Omental fat pad (tissue), 3 donors: ENCODE measurements at regions not wholly inside any gene's neighbourhood (a gene's known extent, or its start where the extent isn't known, plus 50 kb on each side); places are given as distances from the start of the nearest gene placed in this dataset.
"Not testable (repeated sequence)": the region's sequence is repeated elsewhere in the genome, so short reads cannot be mapped to it uniquely, and the experiment has no call there.

Experiments
- ATAC-seq: fragments of 150-250 bp; one replicate; pipeline ENCODE4 v1.9.1; 2016; ENCODE audit warnings: mild to moderate bottlenecking, moderate library complexity; ENCODE audit not compliant: low FRiP score
- DNase-seq: peaks from one replicate; pipeline ENCODE4 v3.0.0-alpha.2; 2019; ENCODE audit warnings: low spot score
- TF ChIP-seq, protein P1 (sequence below), 3 donors: fragments of 450-650 bp; IDR thresholded peaks; one replicate each; pipeline ENCODE4 v1.5.1; 2016 to 2017; ENCODE audit warnings: antibody characterized with exemption in 3 of 3, mild to moderate bottlenecking in 3 of 3, moderate library complexity in 2 of 3

DNA sequence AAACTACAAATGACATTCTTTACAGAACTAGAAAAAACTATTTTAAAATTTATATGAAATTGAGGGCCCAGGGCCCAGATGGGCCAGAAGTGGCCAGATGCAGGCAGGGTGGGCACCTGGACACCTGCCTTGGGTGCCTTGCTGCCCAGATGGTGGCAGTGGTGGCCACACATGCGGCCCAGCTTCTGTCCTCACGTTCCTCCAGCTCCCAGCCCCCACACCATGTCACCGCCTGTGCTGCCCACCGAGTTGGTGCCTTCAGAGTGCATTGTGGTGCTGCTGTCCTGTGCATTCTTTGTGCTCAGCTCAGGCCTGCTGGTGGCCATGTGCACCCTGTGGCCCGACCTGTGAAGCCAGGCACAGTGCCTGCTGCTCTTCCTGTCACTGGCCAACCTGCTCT is 216.8 kb upstream of the CXADR start:
- TF ChIP-seq, protein P1, sequence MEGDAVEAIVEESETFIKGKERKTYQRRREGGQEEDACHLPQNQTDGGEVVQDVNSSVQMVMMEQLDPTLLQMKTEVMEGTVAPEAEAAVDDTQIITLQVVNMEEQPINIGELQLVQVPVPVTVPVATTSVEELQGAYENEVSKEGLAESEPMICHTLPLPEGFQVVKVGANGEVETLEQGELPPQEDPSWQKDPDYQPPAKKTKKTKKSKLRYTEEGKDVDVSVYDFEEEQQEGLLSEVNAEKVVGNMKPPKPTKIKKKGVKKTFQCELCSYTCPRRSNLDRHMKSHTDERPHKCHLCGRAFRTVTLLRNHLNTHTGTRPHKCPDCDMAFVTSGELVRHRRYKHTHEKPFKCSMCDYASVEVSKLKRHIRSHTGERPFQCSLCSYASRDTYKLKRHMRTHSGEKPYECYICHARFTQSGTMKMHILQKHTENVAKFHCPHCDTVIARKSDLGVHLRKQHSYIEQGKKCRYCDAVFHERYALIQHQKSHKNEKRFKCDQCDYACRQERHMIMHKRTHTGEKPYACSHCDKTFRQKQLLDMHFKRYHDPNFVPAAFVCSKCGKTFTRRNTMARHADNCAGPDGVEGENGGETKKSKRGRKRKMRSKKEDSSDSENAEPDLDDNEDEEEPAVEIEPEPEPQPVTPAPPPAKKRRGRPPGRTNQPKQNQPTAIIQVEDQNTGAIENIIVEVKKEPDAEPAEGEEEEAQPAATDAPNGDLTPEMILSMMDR (IDR thresholded peaks at IDR 0.05), result no peak
- ATAC-seq (no peak), DNase-seq (no peak)

DNA sequence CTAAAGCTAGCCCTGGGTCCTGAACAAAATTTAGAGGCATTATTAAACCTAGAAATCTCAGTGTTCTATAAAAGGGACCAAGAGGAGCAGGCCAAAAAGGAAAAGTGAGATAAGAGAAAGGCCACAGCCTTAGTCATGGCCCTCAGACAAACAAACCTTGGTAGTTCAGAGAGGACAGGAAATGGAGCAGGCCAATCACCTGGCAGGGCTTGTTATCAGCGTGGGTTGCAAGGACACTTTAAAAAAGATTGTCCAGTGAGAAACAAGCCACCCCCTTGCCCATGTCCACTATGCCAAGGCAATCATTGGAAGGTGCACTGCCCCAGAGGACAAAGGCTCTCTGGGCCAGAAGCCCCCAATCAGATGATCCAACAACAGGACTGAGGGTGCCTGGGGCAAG is 213.3 kb upstream of the CXADR start:
- not testable (repeated sequence) for ATAC-seq, DNase-seq

- ATAC-seq, DNase-seq: not testable (repeated sequence)
These were observed 185.1 kb upstream of the CXADR start for GRCh38 chr21:17327715-17328114.

DNA sequence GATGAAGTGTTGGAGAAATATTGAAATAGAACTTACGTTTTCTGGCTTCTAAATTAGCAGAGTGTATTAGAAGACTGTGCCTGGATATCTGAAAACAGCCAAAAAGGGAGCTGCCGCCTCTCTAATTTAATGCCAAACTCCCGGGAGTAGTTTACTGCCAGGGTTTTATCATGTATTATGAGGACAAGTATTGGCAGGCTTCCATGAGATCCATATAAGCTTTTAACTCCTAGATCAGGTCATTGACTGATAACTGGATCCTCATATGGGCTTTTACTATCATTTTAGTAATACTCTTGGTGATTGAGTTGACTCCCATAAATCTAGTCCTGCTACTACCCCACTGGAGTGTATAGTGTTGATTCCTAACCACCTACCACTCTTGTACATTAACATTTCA is 178.4 kb upstream of the CXADR start:
- TF ChIP-seq, protein P1 (IDR thresholded peaks at IDR 0.05), result no peak
- no peak for ATAC-seq

DNA sequence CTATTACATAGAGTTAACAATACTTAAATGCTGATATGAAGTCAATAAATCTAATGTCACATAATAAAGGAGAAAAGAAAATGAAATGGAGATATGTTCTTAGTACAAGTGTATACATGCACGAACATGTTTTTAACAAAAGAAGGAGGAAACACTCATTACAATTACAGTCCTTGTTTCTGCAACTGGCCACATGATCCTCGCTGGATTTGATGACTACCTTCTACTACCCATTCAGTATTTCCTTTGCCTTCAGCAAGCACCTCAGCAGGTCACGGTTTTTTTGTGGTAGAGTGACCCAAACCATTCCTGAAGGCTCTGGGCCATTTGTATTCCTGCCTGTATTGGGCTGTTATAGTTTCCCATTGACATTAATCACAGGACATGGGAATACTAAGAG is 172.8 kb upstream of the CXADR start:
- DNase-seq, result no peak
- no peak for ATAC-seq
- TF ChIP-seq, protein P1 (IDR thresholded peaks at IDR 0.05), result no peak

More for the DNA sequence above, 178.4 kb upstream of the CXADR start:
- no peak for DNase-seq

- TF ChIP-seq, protein P1 (IDR thresholded peaks at IDR 0.05), result no peak
- DNase-seq, result no peak
- ATAC-seq, result no peak
These were observed 169.8 kb upstream of the CXADR start for GRCh38 chr21:17343055-17343454.

- DNase-seq (no peak), ATAC-seq (no peak)
- TF ChIP-seq, protein P1 (IDR thresholded peaks at IDR 0.05), result no peak
These were observed 164.5 kb upstream of the CXADR start for GRCh38 chr21:17348357-17348756.

GRCh38 chr21:17348849-17349248 is 164.0 kb upstream of the CXADR start:
- no peak for DNase-seq
- ATAC-seq, result no peak
- TF ChIP-seq, protein P1 (IDR thresholded peaks at IDR 0.05), result no peak
